ENCODE measurements at regions not wholly inside any gene's neighbourhood (a gene's known extent, or its start where the extent isn't known, plus 50 kb on each side); places are given as distances from the start of the nearest gene placed in this dataset.

GRCh38 chr16:51896013-51896412, 650.9 kb downstream of the TOX3 start:
- H3K4me3 ChIP-seq (replicated peaks in 1 of 2; ENCODE audit: low read depth in 1 of 2, low read length in 2 of 2): no peak overlapping the region
- no peaks in the 10 kb centered on the region for H3K9me2 ChIP-seq (ENCODE audit: insufficient read depth)
- intact Hi-C loops (cut with micrococcal nuclease): no loop called here
- H3K4me2 ChIP-seq (ENCODE audit: low read length): no peak overlapping the region
- ChIA-PET RAD21 (ENCODE audit: low non-redundant PET in 1 of 2, low total read pairs in 2 of 2, uncharacterized antibody in 2 of 2, unreplicated experiment in 2 of 2) (no interaction called here), POLR2A (no interaction called here), CTCF (no interaction called here)
- ATAC-seq (no peak), DNase-seq (ENCODE audit: low read depth, low spot score) (no peak)
- H3K27me3 ChIP-seq (ENCODE audit: insufficient read depth, low read length): no peaks in the 10 kb centered on the region
- no peak overlapping the region for H2AFZ ChIP-seq (ENCODE audit: low read depth, low read length, poor library complexity, severe bottlenecking)
- no TSS peak for BruUV-seq (replicated peaks)
- H3K9ac ChIP-seq (ENCODE audit: low read length): no peak overlapping the region
- H3K27ac ChIP-seq (ENCODE audit: low read depth, low read length): no peak overlapping the region
- no peaks in the 10 kb centered on the region for H3K79me2 ChIP-seq (ENCODE audit: insufficient read depth, low read length)
- H3K36me3 ChIP-seq (ENCODE audit: control insufficient read depth in 1 of 2, insufficient read depth in 2 of 2, low read length in 2 of 2): no peaks in the 10 kb centered on the region
- TF ChIP-seq CBX3 (IDR thresholded peaks at IDR 0.05; ENCODE audit: low read depth) (no peak), CEBPB (IDR thresholded peaks at IDR 0.05; ENCODE audit: low read depth) (no peak), CTCF (IDR thresholded peaks at IDR 0.05 in 2 of 3, conservative IDR thresholded peaks at IDR 0.05 in 1 of 3; ENCODE audit: borderline replicate concordance in 1 of 3, insufficient read depth in 1 of 3, low read depth in 2 of 3, low read length in 2 of 3) (no peak), REST (IDR thresholded peaks at IDR 0.05; ENCODE audit: low read depth) (no peak), JUND (IDR thresholded peaks at IDR 0.05) (no peak), ATF3 (IDR thresholded peaks at IDR 0.05) (no peak), YY1 (IDR thresholded peaks at IDR 0.05; ENCODE audit: extremely low read depth, insufficient replicate concordance, low read depth, low read length) (no peak), ZNF274 (IDR thresholded peaks at IDR 0.05; ENCODE audit: low read depth, low read length) (no peak), EZH2phosphoT487 (IDR thresholded peaks at IDR 0.05; ENCODE audit: borderline replicate concordance) (no peak), POLR2A (IDR thresholded peaks at IDR 0.05; ENCODE audit: borderline replicate concordance, extremely low read depth, insufficient read depth, insufficient read length) (no peak), TCF7L2 (IDR thresholded peaks at IDR 0.05; ENCODE audit: borderline replicate concordance, extremely low read depth, insufficient read depth, insufficient read length) (no peak), SIN3A (IDR thresholded peaks at IDR 0.05; ENCODE audit: low read depth) (no peak), ELF1 (IDR thresholded peaks at IDR 0.05; ENCODE audit: borderline replicate concordance, low read depth) (no peak), FOSL1 (IDR thresholded peaks at IDR 0.05; ENCODE audit: low read depth) (no peak), SRF (IDR thresholded peaks at IDR 0.05; ENCODE audit: low read depth) (no peak), EGR1 (IDR thresholded peaks at IDR 0.05; ENCODE audit: low read depth) (no peak), ZBTB33 (IDR thresholded peaks at IDR 0.05; ENCODE audit: extremely low read depth, insufficient replicate concordance, low read length) (no peak), SP1 (IDR thresholded peaks at IDR 0.05; ENCODE audit: low read depth) (no peak), RAD21 (IDR thresholded peaks at IDR 0.05; ENCODE audit: low read depth) (no peak), MAX (IDR thresholded peaks at IDR 0.05) (no peak)
- no peaks in the 10 kb centered on the region for H3K4me1 ChIP-seq (ENCODE audit: control insufficient read depth in 1 of 2, insufficient read depth in 2 of 2, low read length in 2 of 2)
- H4K20me1 ChIP-seq (ENCODE audit: insufficient read depth): no peaks in the 10 kb centered on the region
- peaks cover 0 to 22% of the 10 kb centered on the region in 2 experiments; a peak in 2 of 4 replicates for H3K9me3 ChIP-seq (ENCODE audit: control insufficient read depth in 1 of 2, insufficient read depth in 1 of 2, low read depth in 1 of 2, low read length in 2 of 2)
